CD14-positive monocyte (primary cell): ENCODE measurements at regions not wholly inside any gene's neighbourhood (a gene's known extent, or its start where the extent isn't known, plus 50 kb on each side); places are given as distances from the start of the nearest gene placed in this dataset.

Experiments
- DNase-seq, 3 donors: peaks; one replicate each; pipeline ENCODE4 v3.0.0-alpha.2; 2011 to 2022
- H2AFZ ChIP-seq: 2 replicates; pipeline ENCODE4 v1.6.0; 2012; ENCODE audit warnings: mild to moderate bottlenecking, low read depth, low read length, inconsistent platforms; ENCODE audit not compliant: insufficient read depth, poor library complexity, severe bottlenecking
- H3K27ac ChIP-seq, 2 donors: 1 replicate in 1 of 2; 2 replicates in 1 of 2; pipeline ENCODE4 v1.5.1; 2012 to 2013; ENCODE audit warnings: low read length in 2 of 2, control low read depth in 1 of 2, inconsistent platforms in 1 of 2, low read depth in 1 of 2, mild to moderate bottlenecking in 1 of 2
- H3K27me3 ChIP-seq, 2 donors: one replicate each; pipeline versions ENCODE4 v1.6.0 to v1.6.1; 2011 to 2013; ENCODE audit warnings: low read length in 2 of 2; ENCODE audit not compliant: control insufficient read depth in 2 of 2, insufficient read depth in 2 of 2
- H3K36me3 ChIP-seq, 2 donors: replicated peaks in 1 of 2; 1 replicate in 1 of 2; 2 replicates in 1 of 2; pipeline versions ENCODE4 v1.5.1 to v1.6.1; 2012 to 2013; ENCODE audit warnings: low read length in 2 of 2, control low read depth in 1 of 2, inconsistent platforms in 1 of 2, mild to moderate bottlenecking in 1 of 2; ENCODE audit not compliant: insufficient read depth in 2 of 2, control insufficient read depth in 1 of 2
- H3K4me1 ChIP-seq, 2 donors: 1 replicate in 1 of 2; 2 replicates in 1 of 2; pipeline versions ENCODE4 v1.5.1 to v1.6.1; 2012 to 2013; ENCODE audit warnings: low read length in 2 of 2, control low read depth in 1 of 2, inconsistent platforms in 1 of 2, mild to moderate bottlenecking in 1 of 2, moderate library complexity in 1 of 2; ENCODE audit not compliant: insufficient read depth in 2 of 2, control insufficient read depth in 1 of 2
- H3K4me2 ChIP-seq: replicated peaks from 2 replicates; pipeline ENCODE3; 2012; ENCODE audit warnings: low read length, moderate library complexity, mild to moderate bottlenecking; ENCODE audit not compliant: poor library complexity, severe bottlenecking; ENCODE audit errors: extremely low read depth
- H3K4me3 ChIP-seq, 3 experiments: fragments of 200-600 bp in 1 of 3; sonication (generic) in 1 of 3; replicated peaks in 1 of 3; 1 replicate in 2 of 3; 2 replicates in 1 of 3; pipeline ENCODE4 v1.5.1; 2011 to 2013; ENCODE audit warnings: low read length in 3 of 3, mild to moderate bottlenecking in 3 of 3, control low read depth in 2 of 3, low read depth in 2 of 3, inconsistent platforms in 1 of 3, moderate library complexity in 1 of 3
- H3K79me2 ChIP-seq: 2 replicates; pipeline ENCODE4 v1.6.0; 2012; ENCODE audit warnings: mild to moderate bottlenecking, control low read depth, inconsistent platforms, low read length, moderate library complexity; ENCODE audit not compliant: insufficient read depth
- H3K9ac ChIP-seq: 2 replicates; pipeline ENCODE4 v1.6.0; 2017; ENCODE audit warnings: low read length, mild to moderate bottlenecking; ENCODE audit not compliant: insufficient read depth, poor library complexity, severe bottlenecking
- H3K9me3 ChIP-seq, 2 donors: replicated peaks in 1 of 2; 1 replicate in 1 of 2; 2 replicates in 1 of 2; pipeline versions ENCODE4 v1.5.1 to v1.6.1; 2012 to 2013; ENCODE audit warnings: low read length in 2 of 2, control low read depth in 1 of 2; ENCODE audit not compliant: control insufficient read depth in 1 of 2, insufficient read depth in 1 of 2
- H4K20me1 ChIP-seq: 2 replicates; pipeline ENCODE4 v1.6.0; 2012; ENCODE audit warnings: mild to moderate bottlenecking, low read length, control low read depth, moderate library complexity; ENCODE audit not compliant: insufficient read depth
- H3K27ac Mint-ChIP-seq, 7 donors: one replicate each; pipeline ENCODE4 v1.8.0; 2020; ENCODE audit warnings: mild to moderate bottlenecking in 7 of 7, mixed read lengths in 7 of 7, moderate library complexity in 6 of 7, inconsistent platforms in 2 of 7
- H3K27me3 Mint-ChIP-seq, 3 donors: one replicate each; pipeline ENCODE4 v1.8.0; 2021 to 2022; ENCODE audit warnings: low read depth in 3 of 3, mild to moderate bottlenecking in 3 of 3, mixed read lengths in 3 of 3, moderate library complexity in 3 of 3, inconsistent platforms in 1 of 3
- H3K36me3 Mint-ChIP-seq, 2 donors: one replicate each; pipeline ENCODE4 v1.8.0; 2020; ENCODE audit warnings: mixed read lengths in 2 of 2, inconsistent platforms in 1 of 2, mild to moderate bottlenecking in 1 of 2
- H3K4me1 Mint-ChIP-seq: one replicate; pipeline ENCODE4 v1.8.0; 2020; ENCODE audit warnings: mild to moderate bottlenecking, mixed read lengths
- H3K4me3 Mint-ChIP-seq, 2 donors: one replicate each; pipeline ENCODE4 v1.8.0; 2020; ENCODE audit warnings: mild to moderate bottlenecking in 2 of 2, mixed read lengths in 2 of 2, moderate library complexity in 1 of 2
- H3K9me3 Mint-ChIP-seq, 7 donors: one replicate each; pipeline ENCODE4 v1.8.0; 2020 to 2022; ENCODE audit warnings: mixed read lengths in 7 of 7, mild to moderate bottlenecking in 6 of 7, moderate library complexity in 6 of 7, inconsistent platforms in 2 of 7
- WGBS: methylation state at CpG from one replicate; pipeline ENCODE4 v1.1.5; 2013; ENCODE audit warnings: missing lambda C conversion rate; ENCODE audit not compliant: insufficient coverage; 5-methylcytosine and 5-hydroxymethylcytosine counted together
- intact Hi-C, 2 donors: fragments of 100-400 bp; cut with micrococcal nuclease; formaldehyde crosslinking; loops; one replicate each; pipeline versions ENCODE4 v1.15.0 to v1.15.1; 2023
- TF ChIP-seq, protein P1 (sequence below): fragments of 200-600 bp; IDR thresholded peaks from one replicate; pipeline ENCODE4 v1.8.0; 2022; ENCODE audit warnings: antibody characterized with exemption, mild to moderate bottlenecking

DNA sequence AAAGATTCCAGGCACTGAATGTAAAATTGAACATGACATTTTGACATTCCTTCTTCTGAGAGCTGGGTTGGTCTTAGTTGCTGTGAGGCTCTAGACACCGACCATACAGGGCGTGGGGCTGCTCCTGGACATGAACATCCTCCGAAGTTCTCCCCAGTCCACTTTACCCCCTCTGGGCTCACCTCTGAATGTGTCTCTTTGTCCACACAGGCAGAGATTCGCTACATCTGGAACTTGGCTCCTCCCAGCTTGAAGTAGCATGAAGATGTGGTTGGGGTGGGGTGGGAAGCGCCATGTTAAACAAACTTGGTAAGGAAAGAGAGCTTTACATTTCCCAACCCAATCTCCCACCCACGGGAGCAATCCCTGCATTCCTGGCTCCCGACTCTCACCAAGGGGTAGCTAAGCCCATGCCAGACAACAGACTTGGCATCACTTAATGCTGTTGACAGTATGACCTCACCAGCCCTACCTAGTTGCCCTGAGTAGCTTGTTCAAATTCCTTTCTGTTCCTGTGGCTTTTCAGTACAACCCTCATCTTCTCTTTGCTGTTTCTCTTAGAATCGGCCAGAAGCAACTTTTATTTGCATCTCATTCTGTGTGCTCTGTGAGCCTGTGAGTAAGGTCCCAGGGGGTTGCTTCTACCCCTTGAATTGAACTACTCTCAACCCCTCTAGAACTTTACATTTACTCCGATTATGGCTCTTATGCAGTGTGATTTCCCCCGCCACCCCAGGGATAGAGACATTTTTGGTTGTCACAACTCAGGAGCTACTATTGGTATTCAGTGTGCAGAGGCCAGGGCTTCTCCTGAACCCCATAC, 211.4 kb downstream of the SEC23IP start:
- H3K79me2 ChIP-seq = no peaks in the 10 kb centered on the region
- Mint-ChIP-seq H3K4me1 (no peaks in the 10 kb centered on the region), H3K4me3 (no peak overlapping the region), H3K27me3 (peaks cover 0 to 4% (median 1%) of the 10 kb centered on the region in 3 donors), H3K27ac (no peak overlapping the region), H3K9me3 (peaks cover 0 to 2% (median 0%) of the 10 kb centered on the region in 7 donors), H3K36me3 (no peaks in the 10 kb centered on the region)
- DNase-seq = no peak
- H3K9me3 ChIP-seq = no peaks in the 10 kb centered on the region
- no peaks in the 10 kb centered on the region for H3K27me3 ChIP-seq
- no peak overlapping the region for H3K9ac ChIP-seq
- H3K4me3 ChIP-seq = no peak overlapping the region
- TF ChIP-seq, protein P1, sequence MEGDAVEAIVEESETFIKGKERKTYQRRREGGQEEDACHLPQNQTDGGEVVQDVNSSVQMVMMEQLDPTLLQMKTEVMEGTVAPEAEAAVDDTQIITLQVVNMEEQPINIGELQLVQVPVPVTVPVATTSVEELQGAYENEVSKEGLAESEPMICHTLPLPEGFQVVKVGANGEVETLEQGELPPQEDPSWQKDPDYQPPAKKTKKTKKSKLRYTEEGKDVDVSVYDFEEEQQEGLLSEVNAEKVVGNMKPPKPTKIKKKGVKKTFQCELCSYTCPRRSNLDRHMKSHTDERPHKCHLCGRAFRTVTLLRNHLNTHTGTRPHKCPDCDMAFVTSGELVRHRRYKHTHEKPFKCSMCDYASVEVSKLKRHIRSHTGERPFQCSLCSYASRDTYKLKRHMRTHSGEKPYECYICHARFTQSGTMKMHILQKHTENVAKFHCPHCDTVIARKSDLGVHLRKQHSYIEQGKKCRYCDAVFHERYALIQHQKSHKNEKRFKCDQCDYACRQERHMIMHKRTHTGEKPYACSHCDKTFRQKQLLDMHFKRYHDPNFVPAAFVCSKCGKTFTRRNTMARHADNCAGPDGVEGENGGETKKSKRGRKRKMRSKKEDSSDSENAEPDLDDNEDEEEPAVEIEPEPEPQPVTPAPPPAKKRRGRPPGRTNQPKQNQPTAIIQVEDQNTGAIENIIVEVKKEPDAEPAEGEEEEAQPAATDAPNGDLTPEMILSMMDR = no peak
- H3K36me3 ChIP-seq = no peaks in the 10 kb centered on the region
- H3K4me1 ChIP-seq = no peaks in the 10 kb centered on the region
- no peak overlapping the region for H3K4me2 ChIP-seq
- no peak overlapping the region for H3K27ac ChIP-seq
- H4K20me1 ChIP-seq = no peaks in the 10 kb centered on the region
- intact Hi-C loops = no loop called here
- 49% methylated on average over 3 of the region's 10 CpGs for WGBS
- H2AFZ ChIP-seq = no peak overlapping the region

DNA sequence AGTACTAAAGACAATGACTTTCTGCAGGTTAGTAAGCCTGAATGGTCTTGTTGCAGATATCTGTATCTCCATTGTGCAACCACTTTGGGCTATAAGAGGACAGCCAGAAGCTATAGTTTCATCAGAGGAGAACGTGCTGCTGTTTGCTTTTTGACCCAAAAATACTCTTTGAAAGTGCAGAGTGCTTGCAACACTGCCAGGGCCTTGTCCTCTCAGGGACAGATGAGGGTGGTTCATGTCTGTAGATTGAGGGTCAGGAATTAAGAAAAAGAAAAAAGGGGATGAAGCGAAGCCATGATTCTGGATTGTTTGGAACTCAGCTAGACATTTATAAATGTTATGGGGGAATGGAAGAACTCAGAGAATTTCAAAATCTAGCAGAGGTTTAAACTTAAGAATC, 212.5 kb downstream of the SEC23IP start:
- intact Hi-C loops = no loop called here
- no peak overlapping the region for H3K4me3 Mint-ChIP-seq
- H3K4me1 Mint-ChIP-seq = no peaks in the 10 kb centered on the region
- no peak overlapping the region for H3K9ac ChIP-seq
- 67% methylated on average over 1 of the region's 2 CpGs for WGBS
- no peak overlapping the region for H3K27ac Mint-ChIP-seq
- H3K36me3 ChIP-seq = no peaks in the 10 kb centered on the region
- no peaks in the 10 kb centered on the region for H4K20me1 ChIP-seq
- no peak overlapping the region for H3K4me2 ChIP-seq
- peaks cover 0 to 5% (median 2%) of the 10 kb centered on the region in 7 donors for H3K9me3 Mint-ChIP-seq
- no peak overlapping the region for H3K27ac ChIP-seq
- DNase-seq = no peak
- no peaks in the 10 kb centered on the region for H3K4me1 ChIP-seq
- no peaks in the 10 kb centered on the region for H3K27me3 ChIP-seq
- no peaks in the 10 kb centered on the region for H3K79me2 ChIP-seq
- no peak overlapping the region for H2AFZ ChIP-seq
- no peaks in the 10 kb centered on the region for H3K9me3 ChIP-seq
- TF ChIP-seq, protein P1 = no peak
- H3K27me3 Mint-ChIP-seq = peaks cover 0 to 4% (median 1%) of the 10 kb centered on the region in 3 donors
- no peak overlapping the region for H3K4me3 ChIP-seq
- no peaks in the 10 kb centered on the region for H3K36me3 Mint-ChIP-seq
